ENCODE measurements at regions not wholly inside any gene's neighbourhood (a gene's known extent, or its start where the extent isn't known, plus 50 kb on each side); places are given as distances from the start of the nearest gene placed in this dataset.

DNA sequence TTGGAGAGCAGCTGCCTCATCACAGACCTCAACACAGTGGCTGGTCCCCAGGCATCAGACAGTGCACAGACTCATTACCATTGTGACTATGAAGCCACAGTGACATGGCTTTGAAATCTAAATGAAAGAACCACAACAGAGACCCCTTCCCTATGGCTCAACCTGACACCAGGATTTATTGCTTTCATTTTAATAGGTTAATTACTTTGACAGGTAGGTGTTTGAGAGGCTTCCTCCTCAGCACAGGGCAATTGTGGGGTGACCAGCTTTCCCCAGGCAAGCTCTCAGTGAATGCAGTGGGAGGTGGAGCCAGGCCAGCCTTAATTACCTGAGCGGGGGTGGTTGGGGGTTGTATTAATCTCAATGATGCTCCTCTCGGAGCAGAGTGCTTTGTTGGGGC, 102.3 kb downstream of the CHST1 start:
- Histone ChIP-seq H3K9ac (ENCODE audit: low read depth, low read length) (no peak overlapping the region), H3K4me2 (ENCODE audit: insufficient read depth, low read length) (no peak overlapping the region), H3K27me3 (ENCODE audit: insufficient read depth, low read length, poor library complexity) (no peaks in the 10 kb centered on the region), H3K27ac (ENCODE audit: low read length) (no peak overlapping the region), H2AFZ (ENCODE audit: low read depth, low read length) (no peak overlapping the region), H3K4me1 (ENCODE audit: insufficient read depth, low read length) (no peaks in the 10 kb centered on the region), H4K20me1 (ENCODE audit: insufficient read depth, low read length) (no peaks in the 10 kb centered on the region), H3K9me3 (ENCODE audit: insufficient read depth, low read length, severe bottlenecking) (no peaks in the 10 kb centered on the region), H3K79me2 (ENCODE audit: insufficient read depth, low read length) (no peaks in the 10 kb centered on the region), H3K36me3 (ENCODE audit: insufficient read depth, low read length) (no peaks in the 10 kb centered on the region), H3K4me3 (ENCODE audit: low read depth in 1 of 2, low read length in 2 of 2) (no peak overlapping the region)
- no peak for TF ChIP-seq EZH2 (IDR thresholded peaks at IDR 0.05; ENCODE audit: borderline replicate concordance, low read depth, low read length, severe bottlenecking)
- TF ChIP-seq, protein P1, sequence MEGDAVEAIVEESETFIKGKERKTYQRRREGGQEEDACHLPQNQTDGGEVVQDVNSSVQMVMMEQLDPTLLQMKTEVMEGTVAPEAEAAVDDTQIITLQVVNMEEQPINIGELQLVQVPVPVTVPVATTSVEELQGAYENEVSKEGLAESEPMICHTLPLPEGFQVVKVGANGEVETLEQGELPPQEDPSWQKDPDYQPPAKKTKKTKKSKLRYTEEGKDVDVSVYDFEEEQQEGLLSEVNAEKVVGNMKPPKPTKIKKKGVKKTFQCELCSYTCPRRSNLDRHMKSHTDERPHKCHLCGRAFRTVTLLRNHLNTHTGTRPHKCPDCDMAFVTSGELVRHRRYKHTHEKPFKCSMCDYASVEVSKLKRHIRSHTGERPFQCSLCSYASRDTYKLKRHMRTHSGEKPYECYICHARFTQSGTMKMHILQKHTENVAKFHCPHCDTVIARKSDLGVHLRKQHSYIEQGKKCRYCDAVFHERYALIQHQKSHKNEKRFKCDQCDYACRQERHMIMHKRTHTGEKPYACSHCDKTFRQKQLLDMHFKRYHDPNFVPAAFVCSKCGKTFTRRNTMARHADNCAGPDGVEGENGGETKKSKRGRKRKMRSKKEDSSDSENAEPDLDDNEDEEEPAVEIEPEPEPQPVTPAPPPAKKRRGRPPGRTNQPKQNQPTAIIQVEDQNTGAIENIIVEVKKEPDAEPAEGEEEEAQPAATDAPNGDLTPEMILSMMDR (IDR thresholded peaks at IDR 0.05; ENCODE audit: borderline replicate concordance, extremely low read depth, low read length, poor library complexity, severe bottlenecking), result no peak
- no peak for DNase-seq
- no peak for ATAC-seq (ENCODE audit: insufficient read depth, low read depth)

DNA sequence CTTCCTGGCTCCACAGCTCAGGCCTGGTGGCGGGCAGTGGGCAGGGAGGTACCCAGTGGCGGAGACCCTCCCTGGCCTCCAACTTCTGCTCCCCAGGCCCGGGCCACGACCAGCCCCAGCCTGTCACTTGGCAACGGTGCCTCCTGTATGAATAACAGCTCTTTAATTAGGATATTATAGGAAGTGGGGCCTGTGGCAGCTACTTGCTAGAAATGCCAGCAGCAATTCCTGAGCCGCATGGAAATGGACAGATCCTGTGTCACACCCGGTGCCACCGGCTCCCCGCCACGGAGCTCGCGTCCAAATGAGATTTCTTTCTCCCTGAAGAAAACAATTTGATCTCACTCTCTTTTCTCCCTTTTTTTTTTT, 104.5 kb downstream of the CHST1 start:
- Histone ChIP-seq H3K9me3 (ENCODE audit: insufficient read depth, low read length, severe bottlenecking) (no peaks in the 10 kb centered on the region), H3K27ac (ENCODE audit: low read length) (no peak overlapping the region), H3K4me3 (ENCODE audit: low read depth in 1 of 2, low read length in 2 of 2) (no peak overlapping the region), H3K4me2 (ENCODE audit: insufficient read depth, low read length) (no peak overlapping the region), H3K79me2 (ENCODE audit: insufficient read depth, low read length) (no peaks in the 10 kb centered on the region), H3K4me1 (ENCODE audit: insufficient read depth, low read length) (no peaks in the 10 kb centered on the region), H3K27me3 (ENCODE audit: insufficient read depth, low read length, poor library complexity) (peaks cover 11% of the 10 kb centered on the region), H3K9ac (ENCODE audit: low read depth, low read length) (no peak overlapping the region), H2AFZ (ENCODE audit: low read depth, low read length) (no peak overlapping the region), H3K36me3 (ENCODE audit: insufficient read depth, low read length) (no peaks in the 10 kb centered on the region), H4K20me1 (ENCODE audit: insufficient read depth, low read length) (no peaks in the 10 kb centered on the region)
- no peak for DNase-seq
- TF ChIP-seq, protein P1 (IDR thresholded peaks at IDR 0.05; ENCODE audit: borderline replicate concordance, extremely low read depth, low read length, poor library complexity, severe bottlenecking), result no peak
- TF ChIP-seq EZH2 (IDR thresholded peaks at IDR 0.05; ENCODE audit: borderline replicate concordance, low read depth, low read length, severe bottlenecking), result no peak
- no peak for ATAC-seq (ENCODE audit: insufficient read depth, low read depth)

DNA sequence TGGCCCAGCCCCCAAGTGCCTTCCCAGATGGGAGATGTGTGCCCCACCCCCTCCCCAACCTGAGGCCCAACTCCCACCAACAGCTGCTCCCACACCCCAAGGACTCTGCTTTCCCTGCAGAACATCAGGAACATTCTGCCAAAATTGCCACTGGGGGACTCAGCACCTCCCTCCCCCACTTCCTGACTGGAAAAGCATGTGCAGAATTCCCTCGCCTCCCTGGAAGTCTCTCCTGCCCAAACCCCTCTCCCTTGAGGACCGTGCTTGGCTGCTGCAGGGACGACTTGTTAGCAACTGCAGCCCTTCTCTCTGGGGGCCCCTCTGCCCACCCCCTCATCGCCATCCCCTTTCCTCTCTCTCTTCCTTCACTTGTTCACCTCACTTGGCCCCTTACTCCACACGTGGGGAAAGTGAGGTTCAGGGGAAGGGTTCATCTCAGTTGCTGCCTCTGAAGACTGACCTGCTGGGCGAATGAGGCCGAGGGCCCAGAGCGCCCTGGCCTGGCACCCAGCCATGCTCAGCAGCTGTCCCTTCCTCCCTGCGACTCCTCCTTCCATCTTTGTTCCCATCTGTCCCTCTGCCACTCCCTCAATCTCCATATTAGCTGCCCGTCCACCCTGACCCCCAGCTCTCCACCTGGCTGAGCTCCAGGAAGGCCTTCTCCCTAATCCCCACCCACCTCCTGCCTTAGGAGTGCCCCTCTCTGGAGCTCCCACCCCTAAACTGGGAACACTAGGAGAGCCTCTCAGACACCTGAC, 105.1 kb downstream of the CHST1 start:
- Histone ChIP-seq H3K4me1 (ENCODE audit: insufficient read depth, low read length) (no peaks in the 10 kb centered on the region), H3K27me3 (ENCODE audit: insufficient read depth, low read length, poor library complexity) (peaks cover 17% of the 10 kb centered on the region), H3K9me3 (ENCODE audit: insufficient read depth, low read length, severe bottlenecking) (no peaks in the 10 kb centered on the region), H3K79me2 (ENCODE audit: insufficient read depth, low read length) (no peaks in the 10 kb centered on the region), H3K4me2 (ENCODE audit: insufficient read depth, low read length) (no peak overlapping the region), H3K4me3 (ENCODE audit: low read depth in 1 of 2, low read length in 2 of 2) (no peak overlapping the region), H3K27ac (ENCODE audit: low read length) (no peak overlapping the region), H3K36me3 (ENCODE audit: insufficient read depth, low read length) (no peaks in the 10 kb centered on the region), H4K20me1 (ENCODE audit: insufficient read depth, low read length) (no peaks in the 10 kb centered on the region), H2AFZ (ENCODE audit: low read depth, low read length) (no peak overlapping the region), H3K9ac (ENCODE audit: low read depth, low read length) (no peak overlapping the region)
- TF ChIP-seq, protein P1 (IDR thresholded peaks at IDR 0.05; ENCODE audit: borderline replicate concordance, extremely low read depth, low read length, poor library complexity, severe bottlenecking), result no peak
- TF ChIP-seq EZH2 (IDR thresholded peaks at IDR 0.05; ENCODE audit: borderline replicate concordance, low read depth, low read length, severe bottlenecking), result no peak
- ATAC-seq (ENCODE audit: insufficient read depth, low read depth) (no peak), DNase-seq (no peak)

All from DND-41 (cell line).